Medulla oblongata (tissue), 1 donor: ENCODE measurements at regions not wholly inside any gene's neighbourhood (a gene's known extent, or its start where the extent isn't known, plus 50 kb on each side); places are given as distances from the start of the nearest gene placed in this dataset.
"Not testable (repeated sequence)": the region's sequence is repeated elsewhere in the genome, so short reads cannot be mapped to it uniquely, and the experiment has no call there.

Source experiments
- DNase-seq: peaks from one replicate; pipeline ENCODE4 v3.0.0-alpha.2; 2015; ENCODE audit errors: extremely low spot score

DNA sequence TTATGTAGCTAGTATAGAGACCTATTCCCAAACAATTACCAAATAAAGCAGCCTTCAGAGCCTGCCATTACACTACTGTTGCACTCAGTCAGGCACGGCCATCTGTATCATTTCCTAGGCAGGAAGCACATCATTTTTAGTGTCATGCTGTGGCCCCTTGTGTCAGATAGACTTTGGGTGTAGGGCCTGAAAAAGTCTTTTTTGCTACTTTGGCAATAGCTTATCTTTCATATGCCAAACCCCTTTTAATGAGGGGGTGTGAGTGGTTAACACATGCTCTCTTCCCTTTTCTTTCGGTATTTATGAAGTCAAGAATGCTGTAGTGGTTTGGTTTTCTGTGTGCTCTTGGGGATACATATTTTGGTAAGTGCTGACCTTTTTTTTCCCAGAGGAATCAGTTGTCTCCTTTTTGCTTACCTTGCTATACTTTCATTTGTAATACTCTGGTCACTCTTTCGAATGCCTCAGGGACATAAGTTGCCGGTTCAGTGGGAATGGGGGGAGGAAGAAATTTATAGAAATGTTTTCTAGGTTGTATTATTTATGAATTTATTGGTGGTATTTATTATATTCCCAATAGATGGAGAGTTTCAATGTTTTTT, 209.8 kb downstream of the CSNK1G3 start:
- no peak for DNase-seq

GRCh38 chr5:123720955-123721354, 209.0 kb downstream of the CSNK1G3 start:
- no peak for DNase-seq

DNA sequence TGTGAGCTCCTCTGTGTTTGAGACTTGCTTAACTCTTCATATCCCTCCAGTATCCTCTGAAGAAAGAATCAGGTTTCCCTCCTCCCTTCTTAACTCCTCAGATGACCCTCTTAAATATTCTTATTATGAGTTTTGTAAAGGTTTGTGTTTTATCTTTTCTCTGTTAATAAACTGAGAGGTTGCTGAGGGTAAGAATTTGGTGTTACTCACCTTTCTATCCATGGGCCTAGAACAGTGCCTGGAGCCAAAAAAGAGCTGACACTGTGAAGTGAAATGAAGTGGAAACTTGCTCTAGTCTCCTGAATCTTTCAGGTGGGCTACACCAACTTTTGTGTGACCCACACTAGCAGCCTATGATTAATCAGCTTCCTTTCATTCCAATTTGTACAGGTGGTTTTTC, 208.4 kb downstream of the CSNK1G3 start:
- no peak for DNase-seq

- DNase-seq = no peak
Measured at GRCh38 chr5:123719004-123719403, 207.0 kb downstream of the CSNK1G3 start.

GRCh38 chr5:123718238-123718637, 206.3 kb downstream of the CSNK1G3 start:
- DNase-seq = no peak

GRCh38 chr5:123717139-123717538, 205.2 kb downstream of the CSNK1G3 start:
- DNase-seq = no peak

DNA sequence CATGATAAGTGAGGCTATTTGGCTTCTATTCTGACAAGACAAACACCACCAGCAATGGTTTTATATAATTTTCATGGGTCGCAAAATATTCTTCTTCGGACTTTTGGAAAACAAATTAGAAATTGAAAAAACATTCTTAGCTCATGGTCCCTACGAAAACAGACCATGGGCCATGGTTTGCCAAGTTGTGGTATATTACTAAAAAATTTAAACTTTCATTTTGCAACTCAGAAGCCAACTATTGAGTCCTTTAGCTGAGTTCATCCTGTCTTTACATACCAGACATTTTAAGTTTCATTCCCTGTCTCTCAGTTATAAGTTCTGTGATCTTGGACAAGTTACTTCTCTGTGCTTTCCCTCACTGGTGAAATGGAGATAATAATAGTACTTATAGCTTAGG, 198.1 kb downstream of the CSNK1G3 start:
- no peak for DNase-seq

DNA sequence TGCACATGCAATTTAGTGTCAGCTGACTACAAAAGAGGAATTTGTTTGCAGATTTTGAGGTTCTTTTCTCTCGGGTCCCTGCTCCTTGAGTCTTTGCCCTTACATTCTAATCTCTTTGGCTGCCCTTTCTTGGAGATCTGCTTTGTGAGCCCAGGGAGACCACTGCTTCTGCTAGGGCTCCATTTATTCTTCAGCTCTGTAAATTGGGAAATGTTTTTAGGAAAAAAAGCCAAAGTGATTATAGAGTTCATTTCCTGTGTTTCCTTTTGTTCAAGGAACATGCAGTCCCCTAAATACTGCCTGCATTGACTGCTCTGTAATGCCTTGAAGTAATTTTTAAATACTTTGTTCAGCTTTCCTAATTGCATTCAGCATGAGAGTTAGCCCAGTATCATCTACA, 197.4 kb downstream of the CSNK1G3 start:
- DNase-seq = no peak

- DNase-seq = no peak
Measured at GRCh38 chr5:123708074-123708806, 196.3 kb downstream of the CSNK1G3 start.

DNA sequence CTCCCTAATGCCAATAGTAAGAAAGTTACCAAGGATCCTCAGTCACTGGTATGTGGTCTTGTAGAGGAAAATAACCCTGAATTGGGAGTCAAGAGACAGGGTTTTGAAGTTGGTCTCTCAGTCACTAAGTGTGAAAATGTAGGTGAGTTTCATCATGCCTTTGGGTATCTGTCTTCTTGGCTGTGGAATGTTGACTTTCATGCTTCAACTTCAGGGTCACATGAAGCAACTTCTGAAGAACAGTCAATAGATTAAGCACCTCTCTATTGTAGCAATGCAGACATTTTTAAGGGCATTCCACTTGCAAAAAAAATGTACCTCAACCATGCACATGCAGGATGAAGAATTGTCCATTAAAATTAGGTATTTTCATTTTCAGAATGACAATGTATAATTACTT, 194.6 kb downstream of the CSNK1G3 start:
- no peak for DNase-seq

DNA sequence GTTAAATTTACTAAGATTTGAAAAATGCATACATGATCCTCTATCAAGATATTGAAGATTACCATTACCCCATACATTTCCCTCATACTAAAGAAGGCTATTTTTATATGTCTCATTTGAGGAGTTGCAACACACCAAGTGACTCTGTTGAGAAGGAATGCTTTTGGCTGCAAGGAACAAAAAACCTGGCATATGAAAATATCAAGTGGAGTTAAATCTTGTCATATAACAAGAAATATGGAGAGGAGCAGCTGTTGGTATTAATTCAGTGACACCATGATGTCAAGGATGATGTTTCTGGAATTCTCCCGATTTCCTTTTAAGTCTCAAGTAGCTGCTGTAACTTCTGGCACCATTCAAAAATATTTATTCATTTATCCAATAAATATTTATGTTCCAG, 193.8 kb downstream of the CSNK1G3 start:
- no peak for DNase-seq

DNA sequence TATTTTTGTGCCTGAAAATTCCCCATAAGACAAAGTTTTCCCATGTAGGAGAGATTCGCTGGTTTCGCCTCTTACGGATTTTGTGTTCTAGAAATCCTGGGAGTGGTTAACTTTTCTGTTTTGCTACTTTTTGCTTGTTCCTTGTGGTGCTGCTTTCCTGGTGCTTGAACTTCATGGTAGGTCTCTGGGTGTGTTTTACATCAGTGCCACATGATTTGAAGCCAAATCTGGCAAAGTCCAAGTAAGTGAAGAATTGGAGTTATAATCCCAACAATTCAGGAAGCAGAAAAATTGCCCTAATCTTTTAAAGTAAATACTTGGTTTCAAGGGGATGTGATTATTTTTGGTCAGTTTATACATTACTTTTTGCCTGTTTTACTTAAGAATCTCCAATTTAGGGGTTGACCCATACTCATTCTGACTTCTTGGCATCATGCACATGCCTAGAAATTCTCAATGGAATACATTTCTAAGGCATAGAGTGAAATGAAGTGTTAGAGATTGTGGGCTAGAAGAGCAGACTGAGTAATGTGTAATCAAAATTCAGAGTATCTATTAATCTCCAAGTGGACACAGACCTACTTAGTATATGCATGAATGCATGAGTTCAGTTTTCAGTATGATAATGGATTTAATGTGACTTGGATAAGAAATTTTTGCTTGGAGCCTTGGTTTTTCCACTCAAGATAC, 189.7 kb downstream of the CSNK1G3 start:
- no peak for DNase-seq

GRCh38 chr5:123700624-123701287, 188.8 kb downstream of the CSNK1G3 start:
- DNase-seq = no peak

- DNase-seq = no peak
Measured at GRCh38 chr5:123699571-123699970, 187.6 kb downstream of the CSNK1G3 start.

DNA sequence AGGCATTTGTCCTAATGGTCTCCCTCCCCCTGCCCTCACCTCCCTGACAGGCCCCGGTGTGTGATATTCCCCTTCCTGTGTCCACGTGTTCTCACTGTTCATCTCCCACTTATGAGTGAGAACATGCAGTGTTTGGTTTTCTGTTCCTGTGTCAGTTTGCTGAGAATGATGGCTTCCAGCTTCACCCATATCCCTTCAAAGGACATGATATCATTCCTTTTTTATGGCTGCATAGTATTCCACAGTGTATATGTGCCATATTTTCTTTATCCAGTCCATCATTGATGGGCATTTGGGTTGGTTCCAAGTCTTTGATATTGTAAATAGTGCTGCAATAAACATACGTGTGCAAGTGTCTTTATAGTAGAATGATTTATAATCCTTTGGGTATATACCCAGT, 187.0 kb downstream of the CSNK1G3 start:
- DNase-seq = not testable (repeated sequence)

DNA sequence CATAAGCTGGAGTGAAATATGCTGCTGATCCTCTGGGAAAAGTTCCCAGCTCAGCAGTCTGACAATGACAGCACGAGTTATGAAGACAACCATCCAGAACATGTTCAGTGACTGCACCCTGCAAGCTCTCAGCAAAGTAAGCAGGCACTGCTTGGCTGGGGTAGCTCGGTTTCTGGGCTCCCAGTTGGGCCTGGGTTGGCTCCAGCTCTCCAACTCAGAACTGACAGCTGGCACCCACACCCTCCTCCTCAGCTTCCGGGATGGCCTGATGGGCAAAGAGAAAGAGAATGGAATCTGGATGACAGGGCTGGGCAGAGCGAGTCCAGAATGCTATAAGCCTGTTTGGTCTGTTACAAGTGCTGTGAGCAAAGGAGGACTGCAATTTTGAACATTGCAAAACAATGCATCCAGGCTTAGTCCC, 185.0 kb downstream of the CSNK1G3 start:
- peak; percentile 92 for DNase-seq

- DNase-seq = no peak
Measured at GRCh38 chr5:123690821-123691220, 178.8 kb downstream of the CSNK1G3 start.

GRCh38 chr5:123681061-123681460, 169.1 kb downstream of the CSNK1G3 start:
- no peak for DNase-seq

GRCh38 chr5:123673107-123673506, 161.1 kb downstream of the CSNK1G3 start:
- DNase-seq = no peak

DNA sequence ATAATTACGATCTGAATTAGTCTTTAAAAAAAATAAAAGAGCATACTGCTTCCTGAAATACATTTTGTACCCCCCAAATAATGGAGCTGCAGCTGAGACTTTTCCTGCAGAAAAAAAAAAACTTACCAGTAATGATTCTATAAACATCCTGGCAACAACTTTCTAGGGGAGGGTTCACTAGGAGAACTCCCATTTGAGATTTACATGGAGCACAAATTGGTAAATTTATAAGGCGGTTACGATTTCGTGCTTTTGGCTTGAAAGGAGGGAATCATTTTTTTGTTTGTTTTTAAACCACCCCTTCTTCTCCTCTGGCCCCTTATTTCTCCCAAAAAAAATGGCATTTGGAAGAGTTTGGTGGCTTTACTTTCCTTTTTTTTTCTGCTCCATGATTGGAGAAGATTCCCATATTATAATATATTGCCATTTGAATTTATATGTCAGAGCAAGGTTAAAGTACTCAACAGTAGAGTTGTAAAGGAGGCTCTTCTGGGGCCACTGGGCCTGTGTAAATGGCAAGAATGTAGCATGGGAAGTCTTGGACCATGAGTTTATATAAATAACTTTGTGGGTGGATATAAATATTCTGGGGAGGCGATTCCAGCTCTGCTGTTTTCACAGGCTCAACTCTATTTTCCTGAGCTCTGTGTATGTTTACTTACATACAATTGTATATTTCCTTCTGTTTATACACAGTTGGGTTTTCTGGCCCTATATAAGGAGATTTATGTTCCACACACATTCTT, 159.9 kb downstream of the CSNK1G3 start:
- no peak for DNase-seq

DNA sequence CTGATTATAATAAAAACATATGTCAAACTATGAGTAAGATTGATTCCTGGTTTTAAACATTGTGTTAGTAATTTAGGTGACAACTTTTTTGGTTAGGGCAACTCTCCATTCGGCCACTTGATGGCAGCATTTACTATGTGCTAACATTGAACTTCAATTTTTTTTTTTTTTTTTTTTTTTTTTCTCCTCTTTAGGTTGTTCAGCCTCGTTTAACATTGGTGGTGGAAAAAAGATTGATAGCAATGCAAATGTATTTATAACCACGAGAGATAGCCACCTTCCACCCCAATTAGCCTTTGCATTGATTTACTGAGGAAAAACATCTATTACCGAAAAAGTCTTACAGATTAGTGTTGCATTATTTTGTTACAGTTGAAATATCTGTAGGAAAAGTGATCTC, 159.1 kb downstream of the CSNK1G3 start:
- peak; percentile 72 for DNase-seq
